ENCODE measurements at regions not wholly inside any gene's neighbourhood (a gene's known extent, or its start where the extent isn't known, plus 50 kb on each side); places are given as distances from the start of the nearest gene placed in this dataset.

DNA sequence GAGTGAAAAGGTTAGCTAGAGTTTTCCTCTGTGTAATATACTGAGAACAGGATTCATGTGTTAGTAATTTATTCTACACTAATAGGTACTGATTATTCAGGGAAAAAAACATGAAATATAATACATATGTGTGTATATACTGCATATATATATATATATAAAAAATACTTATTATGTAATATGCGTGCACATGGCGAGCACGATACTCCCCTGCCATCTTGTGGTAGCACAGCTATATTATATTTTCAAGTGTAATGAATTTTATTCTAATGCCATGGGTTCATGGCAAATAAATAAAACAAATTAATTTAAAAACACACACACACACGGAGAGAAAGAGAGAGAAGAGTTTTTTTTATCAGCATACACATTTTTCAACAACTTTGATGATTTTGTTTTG, 460.6 kb downstream of the KCNJ2 start:
- no peak overlapping the region for H3K27ac Mint-ChIP-seq
- no peaks in the 10 kb centered on the region for H3K36me3 Mint-ChIP-seq (ENCODE audit: low read depth)
- H3K27me3 Mint-ChIP-seq = peaks cover 4% of the 10 kb centered on the region
- no peaks in the 10 kb centered on the region for H3K9me3 Mint-ChIP-seq
- DNase-seq = peak; percentile 4
- no peak for ATAC-seq
- intact Hi-C loops (cut with micrococcal nuclease) = loop anchor here (10.0 kb wide), 1 partner anchor 1915 kb away; no protein-coding TSS in a partner anchor
- no peaks in the 10 kb centered on the region for H3K4me1 Mint-ChIP-seq (ENCODE audit: low read depth)
- H3K4me3 Mint-ChIP-seq = no peak overlapping the region
- TF ChIP-seq, protein P1, sequence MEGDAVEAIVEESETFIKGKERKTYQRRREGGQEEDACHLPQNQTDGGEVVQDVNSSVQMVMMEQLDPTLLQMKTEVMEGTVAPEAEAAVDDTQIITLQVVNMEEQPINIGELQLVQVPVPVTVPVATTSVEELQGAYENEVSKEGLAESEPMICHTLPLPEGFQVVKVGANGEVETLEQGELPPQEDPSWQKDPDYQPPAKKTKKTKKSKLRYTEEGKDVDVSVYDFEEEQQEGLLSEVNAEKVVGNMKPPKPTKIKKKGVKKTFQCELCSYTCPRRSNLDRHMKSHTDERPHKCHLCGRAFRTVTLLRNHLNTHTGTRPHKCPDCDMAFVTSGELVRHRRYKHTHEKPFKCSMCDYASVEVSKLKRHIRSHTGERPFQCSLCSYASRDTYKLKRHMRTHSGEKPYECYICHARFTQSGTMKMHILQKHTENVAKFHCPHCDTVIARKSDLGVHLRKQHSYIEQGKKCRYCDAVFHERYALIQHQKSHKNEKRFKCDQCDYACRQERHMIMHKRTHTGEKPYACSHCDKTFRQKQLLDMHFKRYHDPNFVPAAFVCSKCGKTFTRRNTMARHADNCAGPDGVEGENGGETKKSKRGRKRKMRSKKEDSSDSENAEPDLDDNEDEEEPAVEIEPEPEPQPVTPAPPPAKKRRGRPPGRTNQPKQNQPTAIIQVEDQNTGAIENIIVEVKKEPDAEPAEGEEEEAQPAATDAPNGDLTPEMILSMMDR (IDR thresholded peaks at IDR 0.05) = no peak
- ChIA-PET POLR2A (no interaction called here), CTCF (interaction anchor here (0.8 kb wide), 1 partner anchor 1104 kb away, joined by 3 read pairs; no protein-coding TSS in a partner anchor)

GRCh38 chr17:70636517-70637133, 467.3 kb downstream of the KCNJ2 start:
- POLR2A ChIA-PET = no interaction called here
- Mint-ChIP-seq H3K27ac (no peak overlapping the region), H3K9me3 (no peaks in the 10 kb centered on the region), H3K36me3 (ENCODE audit: low read depth) (no peaks in the 10 kb centered on the region), H3K27me3 (peaks cover 2% of the 10 kb centered on the region), H3K4me1 (ENCODE audit: low read depth) (no peaks in the 10 kb centered on the region), H3K4me3 (no peak overlapping the region)
- TF ChIP-seq, protein P1 (IDR thresholded peaks at IDR 0.05) = peak; percentile 88
- intact Hi-C loops (cut with micrococcal nuclease) = loop anchor here (10.0 kb wide), 1 partner anchor 1908 kb away; no protein-coding TSS in a partner anchor
- CTCF ChIA-PET = no interaction called here
- ATAC-seq = peak; percentile 45
- DNase-seq = peak; percentile 11

DNA sequence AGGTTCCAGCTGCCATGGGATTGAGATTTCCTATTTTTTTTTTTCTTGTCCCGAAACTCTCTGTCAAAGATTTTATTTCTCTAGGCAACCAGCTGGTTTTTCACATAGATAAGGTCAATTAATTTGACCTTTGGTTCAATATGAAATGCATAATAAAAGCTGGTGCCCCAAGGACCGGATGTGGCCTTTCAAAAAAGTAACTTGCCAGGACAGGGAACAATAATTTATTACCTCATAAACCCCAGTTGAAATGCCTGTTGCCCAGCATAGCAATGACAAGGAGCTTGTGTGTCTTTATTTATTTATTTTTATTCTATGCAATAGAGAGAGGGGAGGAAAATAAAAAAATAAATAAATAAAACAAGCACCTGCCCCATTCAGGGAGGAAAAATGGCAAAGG, 472.7 kb downstream of the KCNJ2 start:
- H3K4me1 Mint-ChIP-seq (ENCODE audit: low read depth) = no peaks in the 10 kb centered on the region
- no peak overlapping the region for H3K4me3 Mint-ChIP-seq
- no peak for ATAC-seq
- no peaks in the 10 kb centered on the region for H3K36me3 Mint-ChIP-seq (ENCODE audit: low read depth)
- H3K27ac Mint-ChIP-seq = no peak overlapping the region
- POLR2A ChIA-PET = no interaction called here
- TF ChIP-seq, protein P1 (IDR thresholded peaks at IDR 0.05) = no peak
- DNase-seq = no peak
- H3K9me3 Mint-ChIP-seq = peaks cover 3% of the 10 kb centered on the region
- intact Hi-C loops (cut with micrococcal nuclease) = no loop called here
- no peaks in the 10 kb centered on the region for H3K27me3 Mint-ChIP-seq
- CTCF ChIA-PET = no interaction called here

- intact Hi-C loops (cut with micrococcal nuclease) = no loop called here
- H3K27ac Mint-ChIP-seq = no peak overlapping the region
- DNase-seq (no peak), ATAC-seq (no peak)
- TF ChIP-seq, protein P1 (IDR thresholded peaks at IDR 0.05) = no peak
- POLR2A ChIA-PET = no interaction called here
- no peaks in the 10 kb centered on the region for H3K27me3 Mint-ChIP-seq
- CTCF ChIA-PET = no interaction called here
- H3K4me1 Mint-ChIP-seq (ENCODE audit: low read depth) = no peaks in the 10 kb centered on the region
- no peaks in the 10 kb centered on the region for H3K36me3 Mint-ChIP-seq (ENCODE audit: low read depth)
- peaks cover 3% of the 10 kb centered on the region for H3K9me3 Mint-ChIP-seq
- no peak overlapping the region for H3K4me3 Mint-ChIP-seq
These were observed 474.8 kb downstream of the KCNJ2 start for GRCh38 chr17:70644096-70644495.

GRCh38 chr17:70646673-70647072, 477.3 kb downstream of the KCNJ2 start:
- DNase-seq (no peak), ATAC-seq (no peak)
- intact Hi-C loops (cut with micrococcal nuclease) = no loop called here
- POLR2A ChIA-PET = no interaction called here
- Mint-ChIP-seq H3K4me1 (ENCODE audit: low read depth) (no peaks in the 10 kb centered on the region), H3K4me3 (no peak overlapping the region), H3K36me3 (ENCODE audit: low read depth) (no peaks in the 10 kb centered on the region), H3K27ac (no peak overlapping the region), H3K9me3 (peaks cover 3% of the 10 kb centered on the region), H3K27me3 (no peaks in the 10 kb centered on the region)
- TF ChIP-seq, protein P1 (IDR thresholded peaks at IDR 0.05) = no peak
- CTCF ChIA-PET = no interaction called here

All from activated CD8-positive, alpha-beta T cell treated with anti-CD3 and anti-CD28 coated beads for 36 hours (primary cell).